Small intestine (tissue), 7 donors: ENCODE measurements at regions not wholly inside any gene's neighbourhood (a gene's known extent, or its start where the extent isn't known, plus 50 kb on each side); places are given as distances from the start of the nearest gene placed in this dataset.

ENCODE experiments used
- DNase-seq, 2 donors: peaks; one replicate each; pipeline versions ENCODE4 v3.0.0 to v3.0.0-alpha.2; 2013
- FAIRE-seq: peaks from 2 replicates; lab custom pipeline; 2012; peaks lifted over from hg19 to GRCh38; lab: Jason Lieb, UNC
- H3K27ac ChIP-seq, 3 donors: one replicate each; pipeline ENCODE4 v1.5.1; 2013; ENCODE audit warnings: low read length in 2 of 3, mild to moderate bottlenecking in 2 of 3, control low read depth in 1 of 3, inconsistent platforms in 1 of 3, low read depth in 1 of 3, moderate library complexity in 1 of 3
- H3K27me3 ChIP-seq, 3 donors: one replicate each; pipeline ENCODE4 v1.6.1; 2013; ENCODE audit warnings: low read length in 3 of 3, inconsistent platforms in 1 of 3; ENCODE audit not compliant: control insufficient read depth in 3 of 3, insufficient read depth in 3 of 3
- H3K36me3 ChIP-seq, 3 donors: one replicate each; pipeline ENCODE4 v1.6.1; 2013; ENCODE audit warnings: low read length in 3 of 3, inconsistent platforms in 1 of 3, low read depth in 1 of 3, mild to moderate bottlenecking in 1 of 3, moderate library complexity in 1 of 3; ENCODE audit not compliant: control insufficient read depth in 3 of 3, insufficient read depth in 2 of 3
- H3K4me1 ChIP-seq, 3 donors: one replicate each; pipeline ENCODE4 v1.6.1; 2013; ENCODE audit warnings: low read length in 2 of 3, inconsistent platforms in 1 of 3, low read depth in 1 of 3, mild to moderate bottlenecking in 1 of 3, moderate library complexity in 1 of 3; ENCODE audit not compliant: control insufficient read depth in 3 of 3, insufficient read depth in 2 of 3
- H3K4me3 ChIP-seq, 3 donors: one replicate each; pipeline ENCODE4 v1.5.1; 2013; ENCODE audit warnings: low read length in 3 of 3, control low read depth in 1 of 3, inconsistent platforms in 1 of 3, low read depth in 1 of 3, mild to moderate bottlenecking in 1 of 3, moderate library complexity in 1 of 3
- H3K9me3 ChIP-seq, 2 donors: one replicate each; pipeline ENCODE4 v1.6.1; 2013; ENCODE audit warnings: low read depth in 1 of 2, low read length in 1 of 2; ENCODE audit not compliant: control insufficient read depth in 2 of 2, insufficient read depth in 1 of 2
- WGBS, 3 donors: extraction: QIAGEN DNeasy Blood & Tissue Kit; methylation state at CpG; one replicate each; pipeline ENCODE4 v1.1.7; 2013; 5-methylcytosine and 5-hydroxymethylcytosine counted together
- donor health status: healthy with polysubstance abuse.
- donor health status: control.
- donor health status: control.
- donor health status: Bipolar disorder and iron deficiency.
- donor health status: healthy.

DNA sequence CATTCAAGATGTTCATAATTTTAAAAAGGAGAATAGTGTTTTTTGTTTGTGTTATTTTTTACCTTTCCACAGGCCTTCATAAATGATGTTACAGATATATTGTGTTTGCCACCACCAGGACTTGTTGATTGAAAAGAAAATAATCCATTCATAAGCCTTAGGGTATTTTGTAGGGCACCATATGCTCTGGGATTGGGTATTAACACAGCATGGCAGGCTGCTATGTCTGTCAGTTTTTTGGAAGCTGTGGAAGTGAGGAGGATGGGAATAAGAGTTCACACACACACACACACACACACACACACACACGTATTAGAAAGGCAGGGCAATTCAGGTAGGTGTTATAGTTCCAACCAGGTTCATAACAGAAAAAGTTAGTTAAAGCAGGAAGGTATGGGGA lies 237.9 kb downstream of the HDGFL1 start:
- no peak overlapping the region for H3K4me3 ChIP-seq
- no peaks in the 10 kb centered on the region for H3K27me3 ChIP-seq
- 63 to 79% (median 77%) methylated on average over 1 of the region's 1 CpG for WGBS, 3 donors
- DNase-seq (no peak), FAIRE-seq (no peak)
- H3K4me1 ChIP-seq = peaks cover 0 to 8% (median 0%) of the 10 kb centered on the region in 3 donors
- H3K27ac ChIP-seq = no peak overlapping the region
- no peaks in the 10 kb centered on the region for H3K9me3 ChIP-seq
- H3K36me3 ChIP-seq = no peaks in the 10 kb centered on the region

DNA sequence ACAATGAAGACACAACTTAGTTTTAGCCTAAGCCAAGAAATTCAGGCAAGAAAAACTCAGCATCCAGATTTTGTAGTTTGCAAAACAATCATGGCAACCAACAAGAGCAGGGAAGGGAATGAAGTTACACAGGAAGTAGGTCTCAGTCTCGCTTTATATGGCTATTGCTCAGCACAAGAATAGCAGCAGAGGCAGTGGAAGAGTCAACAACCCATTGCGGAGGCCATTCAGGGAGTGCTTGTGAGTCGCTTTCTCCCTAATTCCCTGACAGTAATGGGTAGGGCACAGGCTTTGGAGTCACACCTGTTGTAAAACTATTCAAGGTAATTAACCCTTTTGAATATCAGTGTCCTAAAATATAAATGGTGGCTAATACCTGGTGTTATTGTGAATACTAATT lies 238.5 kb downstream of the HDGFL1 start:
- no peaks in the 10 kb centered on the region for H3K27me3 ChIP-seq
- DNase-seq (no peak), FAIRE-seq (no peak)
- no peaks in the 10 kb centered on the region for H3K9me3 ChIP-seq
- WGBS, 3 donors = 76 to 86% (median 78%) methylated on average over 3 of the region's 3 CpGs
- peaks cover 0 to 8% (median 0%) of the 10 kb centered on the region in 3 donors for H3K4me1 ChIP-seq
- H3K4me3 ChIP-seq = no peak overlapping the region
- H3K27ac ChIP-seq = no peak overlapping the region
- no peaks in the 10 kb centered on the region for H3K36me3 ChIP-seq

DNA sequence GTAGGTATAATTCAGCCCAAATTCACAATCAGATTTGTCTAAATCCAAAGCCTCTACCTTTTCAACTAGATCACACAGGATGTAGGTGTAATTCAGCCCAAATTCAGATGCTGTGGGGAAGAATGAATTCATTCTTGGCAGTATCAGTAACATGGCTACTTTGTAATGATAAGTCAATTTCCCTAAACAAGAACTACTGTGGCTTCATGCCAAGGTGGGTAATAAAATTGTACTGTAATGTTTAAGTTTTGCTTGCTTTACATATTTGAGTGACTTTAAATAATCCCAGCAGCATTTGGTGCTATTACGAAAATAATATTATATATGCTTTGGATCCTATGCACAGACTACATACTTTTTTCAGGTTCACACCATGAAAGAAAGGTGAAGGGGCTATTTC lies 239.1 kb downstream of the HDGFL1 start:
- Histone ChIP-seq H3K27me3 (no peaks in the 10 kb centered on the region), H3K9me3 (no peaks in the 10 kb centered on the region), H3K4me3 (no peak overlapping the region), H3K36me3 (no peaks in the 10 kb centered on the region), H3K27ac (no peak overlapping the region), H3K4me1 (peaks cover 0 to 8% (median 0%) of the 10 kb centered on the region in 3 donors)
- FAIRE-seq = no peak
- 87 to 94% (median 93%) methylated on average over 1 of the region's 1 CpG for WGBS, 3 donors
- DNase-seq = no peak

DNA sequence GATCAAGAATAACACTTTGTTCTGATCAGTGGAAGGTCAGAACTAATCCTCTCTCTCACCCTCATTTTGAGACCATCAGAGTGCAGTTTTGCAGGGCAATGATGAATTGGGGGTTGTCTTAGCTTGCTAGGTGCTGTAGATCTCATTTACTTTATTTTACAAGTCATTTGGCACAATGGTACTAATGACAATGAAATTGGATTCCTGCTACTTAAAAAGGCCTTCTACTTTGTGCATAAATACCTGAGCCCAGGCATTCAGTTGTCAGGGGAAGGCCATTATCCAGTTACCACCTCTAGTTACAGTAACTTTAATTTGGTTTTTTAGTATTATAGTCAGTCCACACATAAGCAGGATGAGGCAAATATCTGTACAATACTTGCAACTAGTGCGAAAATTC lies 240.0 kb downstream of the HDGFL1 start:
- FAIRE-seq (no peak), DNase-seq (no peak)
- Histone ChIP-seq H3K36me3 (no peaks in the 10 kb centered on the region), H3K4me1 (peaks cover 0 to 8% (median 0%) of the 10 kb centered on the region in 3 donors), H3K4me3 (no peak overlapping the region), H3K27me3 (no peaks in the 10 kb centered on the region), H3K9me3 (no peaks in the 10 kb centered on the region), H3K27ac (no peak overlapping the region)
- 83 to 90% (median 89%) methylated on average over 1 of the region's 1 CpG for WGBS, 3 donors

DNA sequence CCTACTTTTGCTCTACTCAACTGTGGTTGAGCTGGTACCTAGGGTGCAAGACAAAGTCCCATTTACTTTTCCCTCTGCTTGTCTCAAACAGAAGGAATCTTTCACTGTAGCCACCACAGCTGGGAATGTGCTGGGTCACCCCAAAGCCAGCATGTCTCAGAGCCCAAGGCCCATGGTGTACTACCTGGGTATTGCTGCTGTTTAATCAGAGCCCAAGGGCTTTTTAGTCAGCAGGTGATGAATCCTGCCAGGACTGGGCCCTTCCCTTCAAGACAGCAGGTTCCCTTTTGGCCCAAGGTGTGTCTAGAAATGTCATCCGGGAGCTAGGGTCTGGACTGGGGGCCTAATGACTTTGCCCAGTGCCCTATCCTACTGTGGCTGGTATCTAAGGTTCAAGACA lies 249.8 kb downstream of the HDGFL1 start:
- Histone ChIP-seq H3K4me3 (no peak overlapping the region), H3K4me1 (no peaks in the 10 kb centered on the region), H3K27me3 (no peaks in the 10 kb centered on the region), H3K27ac (no peak overlapping the region), H3K36me3 (no peaks in the 10 kb centered on the region), H3K9me3 (no peaks in the 10 kb centered on the region)
- WGBS, 3 donors = 82 to 93% (median 88%) methylated on average over 1 of the region's 1 CpG
- FAIRE-seq (no peak), DNase-seq (no peak)

DNA sequence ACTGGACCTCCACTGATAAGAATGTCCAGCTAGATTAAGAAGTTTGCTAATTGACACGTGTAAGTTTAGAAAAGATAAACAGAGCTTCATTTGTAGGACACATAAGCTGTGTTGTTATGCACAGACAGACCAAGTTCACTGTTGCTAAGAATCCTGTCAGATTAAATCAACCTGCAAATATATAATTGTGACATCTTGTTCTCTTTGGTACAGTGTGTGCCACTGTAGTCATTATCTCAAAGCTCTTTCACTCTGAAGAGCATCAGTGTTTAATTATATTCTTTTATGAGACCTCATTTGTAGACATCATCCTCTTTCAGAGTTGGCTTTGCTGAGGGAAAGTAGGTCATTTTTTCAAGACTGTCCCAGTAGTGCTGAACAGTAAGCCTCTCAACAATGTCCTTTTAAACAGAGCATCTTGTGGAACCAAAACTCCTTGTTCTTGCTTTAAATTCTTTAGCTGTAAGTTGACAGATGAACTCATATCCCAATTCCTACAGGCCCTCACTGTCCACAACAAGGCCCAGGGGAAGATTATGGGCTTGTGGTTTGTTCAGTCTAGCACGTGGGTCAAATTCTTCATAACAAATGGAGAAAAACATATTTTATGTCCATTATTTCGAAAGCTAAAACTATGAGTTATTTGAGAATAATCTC lies 252.4 kb downstream of the HDGFL1 start:
- 48 to 69% (median 58%) methylated on average over 3 of the region's 3 CpGs for WGBS, 3 donors

DNA sequence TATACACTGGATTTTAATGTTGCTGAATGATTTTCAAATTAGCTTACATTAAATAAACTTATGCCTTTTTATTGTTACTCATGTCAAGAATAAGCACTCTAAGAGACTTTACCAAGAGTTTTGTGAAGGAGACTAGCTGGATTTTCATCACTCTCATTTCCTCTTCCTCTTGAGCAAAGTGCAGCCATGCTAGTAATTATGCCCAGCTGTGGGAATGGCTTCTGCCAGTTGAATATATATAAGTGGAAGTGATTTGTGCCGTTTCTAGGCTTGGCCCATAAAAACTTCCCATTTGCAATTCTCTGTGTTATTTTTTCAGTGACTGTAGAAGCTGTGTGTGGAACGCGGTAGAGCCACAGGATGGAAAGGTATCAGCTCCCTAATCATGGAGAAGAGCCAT lies 255.8 kb downstream of the HDGFL1 start:
- no peaks in the 10 kb centered on the region for H3K27me3 ChIP-seq
- no peaks in the 10 kb centered on the region for H3K36me3 ChIP-seq
- peaks cover 0 to 13% (median 0%) of the 10 kb centered on the region in 3 donors for H3K4me1 ChIP-seq
- FAIRE-seq = no peak
- H3K27ac ChIP-seq = no peak overlapping the region
- H3K4me3 ChIP-seq = no peak overlapping the region
- 69 to 77% (median 73%) methylated on average over 3 of the region's 3 CpGs for WGBS, 3 donors
- no peaks in the 10 kb centered on the region for H3K9me3 ChIP-seq
- DNase-seq = peak; percentile 2 to 20

More for the DNA sequence above, 252.4 kb downstream of the HDGFL1 start:
- no peaks in the 10 kb centered on the region for H3K36me3 ChIP-seq
- no peak overlapping the region for H3K4me3 ChIP-seq
- no peaks in the 10 kb centered on the region for H3K4me1 ChIP-seq
- no peaks in the 10 kb centered on the region for H3K9me3 ChIP-seq
- FAIRE-seq (no peak), DNase-seq (no peak)
- no peak overlapping the region for H3K27ac ChIP-seq
- H3K27me3 ChIP-seq = no peaks in the 10 kb centered on the region

DNA sequence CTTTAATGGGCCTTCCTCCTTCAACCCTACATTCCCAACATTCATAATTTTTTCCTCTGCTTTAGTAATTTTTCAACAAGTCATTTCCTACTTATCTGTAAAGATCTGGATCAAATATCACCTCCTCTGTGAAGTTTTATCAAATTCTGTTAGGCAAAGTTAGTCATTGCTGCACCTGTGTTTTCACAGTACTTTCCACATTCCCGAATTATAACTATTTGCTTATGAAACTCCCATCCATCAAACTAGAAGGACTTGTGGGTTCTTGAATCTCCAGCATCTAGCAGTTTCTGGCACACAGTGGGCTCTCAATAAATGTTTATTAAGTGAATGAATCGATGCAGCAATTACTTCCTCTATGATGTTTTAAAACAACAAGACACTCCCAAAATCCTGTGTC lies 257.6 kb downstream of the HDGFL1 start:
- FAIRE-seq = no peak

DNA sequence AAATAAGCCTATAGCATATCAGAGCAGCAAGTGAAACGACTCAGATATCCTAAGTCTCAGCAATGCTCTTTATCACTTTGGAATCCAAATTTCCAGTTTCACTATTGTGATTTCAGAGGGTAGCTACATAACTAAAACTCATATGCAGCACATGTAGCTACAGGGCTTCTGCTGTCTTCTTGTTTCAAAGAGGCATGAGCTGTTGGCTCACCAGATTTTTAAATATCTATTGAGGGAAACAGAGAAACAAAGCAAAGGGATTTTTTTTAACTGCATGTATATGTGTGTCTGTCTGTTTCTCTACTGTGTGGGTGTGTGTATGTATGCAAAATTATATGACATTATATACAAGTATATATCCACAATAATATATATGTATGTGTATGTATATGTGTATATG lies 258.4 kb downstream of the HDGFL1 start:
- no peaks in the 10 kb centered on the region for H3K36me3 ChIP-seq
- H3K9me3 ChIP-seq = no peaks in the 10 kb centered on the region
- H3K4me1 ChIP-seq = peaks cover 0 to 13% (median 0%) of the 10 kb centered on the region in 3 donors
- 9 to 30% (median 12%) methylated on average over 1 of the region's 1 CpG for WGBS, 3 donors
- DNase-seq (no peak), FAIRE-seq (no peak)
- H3K27ac ChIP-seq = peak overlapping the region in 1 of 3 donors; percentile 89
- H3K4me3 ChIP-seq = no peak overlapping the region
- H3K27me3 ChIP-seq = no peaks in the 10 kb centered on the region

More for the DNA sequence above, 257.6 kb downstream of the HDGFL1 start:
- WGBS, 3 donors = 61 to 69% (median 66%) methylated on average over 2 of the region's 2 CpGs
- no peak overlapping the region for H3K27ac ChIP-seq
- no peaks in the 10 kb centered on the region for H3K27me3 ChIP-seq
- H3K4me1 ChIP-seq = peaks cover 0 to 13% (median 0%) of the 10 kb centered on the region in 3 donors
- no peak for DNase-seq
- H3K9me3 ChIP-seq = no peaks in the 10 kb centered on the region
- no peak overlapping the region for H3K4me3 ChIP-seq
- no peaks in the 10 kb centered on the region for H3K36me3 ChIP-seq
